ENCODE measurements at regions not wholly inside any gene's neighbourhood (a gene's known extent, or its start where the extent isn't known, plus 50 kb on each side); places are given as distances from the start of the nearest gene placed in this dataset.

DNA sequence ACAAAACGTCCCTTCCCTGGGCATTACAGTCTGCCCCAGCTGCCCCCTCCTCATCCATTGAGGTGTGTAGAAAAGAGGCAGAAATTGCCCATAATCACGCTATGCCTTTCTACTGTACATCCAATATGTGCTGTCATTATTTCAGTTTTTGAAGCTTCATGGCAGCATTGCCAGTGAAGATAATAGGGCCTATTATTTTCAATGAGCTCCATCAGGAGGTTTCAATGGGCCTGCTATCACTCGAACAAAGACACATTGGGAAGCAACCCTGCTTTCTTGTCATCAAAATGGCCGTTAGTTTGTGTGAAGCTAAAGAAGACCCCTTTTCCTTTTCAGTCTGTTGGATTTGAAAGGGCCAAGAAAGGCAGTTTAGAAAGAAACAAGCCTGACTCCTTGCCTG is 653.8 kb downstream of the NOVA1 start:
- no peak for DNase-seq

DNA sequence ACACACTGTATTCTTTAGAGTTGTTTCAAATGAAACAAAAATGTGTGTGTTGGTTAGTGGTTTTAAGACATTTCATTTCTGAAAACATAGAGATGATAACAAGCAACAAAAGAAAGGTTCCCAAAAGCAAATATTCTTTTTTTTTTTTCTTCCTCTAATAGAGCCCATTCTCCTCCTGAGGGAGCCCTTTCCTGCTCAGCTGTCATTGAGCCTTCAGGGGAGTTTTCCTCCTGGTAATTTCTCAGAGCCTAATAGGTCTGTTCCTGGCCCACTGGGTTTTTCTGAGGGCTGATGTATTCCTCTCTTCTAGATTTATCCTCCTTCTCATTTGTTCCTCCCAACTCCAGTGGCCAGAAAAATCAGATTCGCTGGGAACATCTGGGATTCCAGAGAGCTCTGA is 654.5 kb downstream of the NOVA1 start:
- DNase-seq = no peak

DNA sequence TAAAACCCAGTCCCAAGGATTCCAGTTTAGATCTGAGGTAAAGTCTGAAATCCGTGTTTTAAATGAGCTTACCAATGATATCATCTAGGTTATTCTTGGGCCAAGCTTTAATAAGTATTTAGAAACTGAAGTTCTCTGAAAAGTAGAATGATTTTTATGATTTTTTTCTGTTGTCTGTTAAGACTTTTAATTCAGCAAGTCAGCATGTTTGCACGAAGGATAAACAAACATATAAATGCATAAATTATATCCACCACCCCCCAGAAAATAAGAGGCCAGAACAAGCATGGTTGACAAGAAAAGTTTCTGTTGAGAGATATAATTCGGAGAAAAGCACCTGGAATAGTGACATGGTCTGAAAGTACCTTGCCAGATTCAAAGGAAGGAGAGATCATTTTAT is 655.7 kb downstream of the NOVA1 start:
- DNase-seq = no peak

DNA sequence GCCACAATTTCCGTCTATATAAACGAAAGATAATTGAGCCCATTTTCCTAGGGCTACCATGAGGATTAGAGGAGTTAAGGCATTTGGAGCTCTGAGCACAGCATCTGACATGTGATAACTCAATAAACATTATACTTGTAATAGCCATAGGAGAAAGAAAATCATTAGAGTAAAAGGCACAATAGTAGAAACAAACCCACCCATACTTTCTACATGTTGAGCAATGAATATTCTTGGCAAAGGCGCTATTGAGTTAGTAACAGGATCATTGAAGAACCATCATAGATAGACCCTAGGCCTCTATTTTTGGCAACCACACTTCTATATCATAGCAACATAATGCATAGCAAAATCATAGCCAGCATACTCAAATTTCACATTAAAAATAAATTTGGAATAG is 664.1 kb downstream of the NOVA1 start:
- DNase-seq = no peak

DNA sequence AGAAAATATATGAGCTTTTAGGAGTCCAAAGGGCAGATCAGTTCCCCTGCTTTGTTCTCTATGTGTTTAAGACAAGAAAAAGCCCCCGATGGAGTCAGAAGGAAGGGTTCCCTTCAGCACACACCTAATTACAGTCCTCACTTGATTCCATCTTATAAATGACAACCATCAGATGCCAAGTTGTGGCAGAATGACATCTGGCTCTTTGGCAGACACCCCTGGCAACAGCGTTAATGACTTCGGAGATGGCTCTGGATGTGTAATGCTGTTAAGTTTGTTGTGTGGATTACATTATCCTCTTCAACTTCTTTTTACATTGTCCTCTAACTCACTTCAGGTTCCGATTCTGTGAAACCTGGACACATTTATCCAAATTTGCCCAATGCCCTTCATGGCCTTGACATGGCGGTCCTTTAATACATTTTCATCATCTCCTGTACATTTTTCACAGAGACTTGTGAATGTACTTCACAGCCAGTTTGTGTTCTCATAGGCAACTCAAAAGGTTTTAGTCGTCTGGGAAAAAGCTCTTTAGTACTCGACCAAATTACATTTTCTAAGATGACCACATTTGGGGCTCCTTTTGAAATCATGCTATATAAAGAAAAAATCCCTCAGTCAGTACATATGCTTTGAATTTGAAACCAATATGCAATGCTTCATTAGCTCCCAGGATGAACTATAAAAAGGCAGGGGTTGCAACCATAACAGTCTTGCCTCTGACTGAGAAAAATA is 667.8 kb downstream of the NOVA1 start:
- no peak for DNase-seq

DNA sequence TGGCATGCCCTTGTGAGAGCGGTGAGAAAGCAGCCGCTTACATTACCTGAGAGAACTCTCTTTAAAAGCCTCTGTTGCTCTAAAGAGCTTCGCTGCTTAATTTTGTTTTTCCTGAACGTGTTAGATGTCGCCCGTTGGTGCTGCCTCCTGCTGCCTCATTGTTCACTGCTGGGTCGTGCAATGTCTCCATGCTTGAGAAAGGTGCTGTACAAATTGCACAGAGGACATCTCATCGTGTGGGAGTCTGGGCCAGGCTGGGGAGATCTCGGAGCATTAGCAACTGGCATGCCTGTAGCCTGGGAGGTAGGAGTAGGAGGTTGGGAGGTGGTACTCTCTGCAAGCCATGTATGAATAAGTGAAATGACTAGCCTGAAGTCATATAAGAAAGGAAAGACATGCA is 686.0 kb downstream of the NOVA1 start:
- no peak for DNase-seq

DNA sequence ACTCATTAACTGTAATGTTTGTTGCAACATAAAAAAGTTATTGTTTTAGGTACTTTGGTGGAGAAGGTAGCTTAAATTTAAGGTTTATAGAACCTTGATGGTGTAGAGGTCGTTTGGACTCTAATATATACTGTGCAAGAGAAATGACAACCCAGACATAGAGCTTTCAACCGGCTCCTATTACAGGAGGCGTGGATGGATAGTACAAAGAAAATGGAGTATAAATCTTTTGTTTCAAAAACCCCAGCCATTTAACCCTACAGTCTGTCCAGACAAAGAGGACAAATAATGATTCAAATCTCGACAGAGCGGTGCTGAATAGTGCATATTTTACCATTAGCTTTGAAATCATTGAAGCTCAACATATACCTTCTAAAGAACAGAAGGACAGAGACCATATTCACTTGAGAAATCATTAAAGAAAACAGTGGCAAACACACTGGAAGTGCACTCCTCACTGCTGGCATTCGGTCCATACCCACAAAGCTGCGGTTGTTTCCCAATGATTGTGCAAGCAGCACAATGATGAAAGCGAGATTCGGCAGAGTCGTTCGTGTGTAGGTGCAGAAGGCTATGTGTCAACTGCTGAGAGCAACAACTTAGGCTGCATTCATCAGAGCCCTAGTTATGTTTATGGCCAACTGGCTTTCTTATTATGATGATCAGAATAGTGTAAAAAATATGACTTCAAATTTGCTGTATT is 688.6 kb downstream of the NOVA1 start:
- no peak for DNase-seq

DNA sequence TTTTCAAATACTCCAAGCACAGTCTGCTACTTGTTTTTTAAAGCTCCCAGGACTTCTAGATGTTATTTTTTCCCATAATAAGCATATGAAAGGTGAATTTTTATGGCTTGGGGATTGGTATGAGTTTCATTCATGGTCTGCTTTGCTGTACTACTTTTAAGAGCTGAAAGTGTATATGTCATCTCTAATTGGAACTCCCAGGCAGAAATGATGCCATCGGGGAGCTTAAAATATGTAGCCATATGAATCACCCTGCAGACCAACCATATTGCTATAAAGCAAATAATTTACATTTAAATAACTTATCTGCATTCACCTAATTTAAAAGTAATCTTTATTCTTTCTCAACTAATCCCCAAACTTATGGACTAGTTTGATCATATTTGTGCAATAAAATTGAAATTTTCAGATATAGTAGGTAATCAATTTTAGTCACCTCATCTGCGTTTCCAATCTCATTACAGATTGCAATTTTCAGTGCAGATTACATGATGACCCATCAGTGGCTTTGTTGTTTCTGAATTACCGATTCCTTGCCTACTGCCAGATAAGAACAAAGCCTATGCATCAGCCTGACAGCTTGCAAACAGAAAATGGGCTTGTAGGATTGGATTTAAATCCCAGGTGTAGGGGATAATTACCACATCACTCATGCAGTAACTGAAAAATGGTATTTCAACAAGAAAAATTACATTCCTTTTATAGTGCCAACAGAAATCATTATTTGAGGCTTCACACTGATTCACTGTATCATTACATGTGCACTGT is 689.4 kb downstream of the NOVA1 start:
- no peak for DNase-seq

DNA sequence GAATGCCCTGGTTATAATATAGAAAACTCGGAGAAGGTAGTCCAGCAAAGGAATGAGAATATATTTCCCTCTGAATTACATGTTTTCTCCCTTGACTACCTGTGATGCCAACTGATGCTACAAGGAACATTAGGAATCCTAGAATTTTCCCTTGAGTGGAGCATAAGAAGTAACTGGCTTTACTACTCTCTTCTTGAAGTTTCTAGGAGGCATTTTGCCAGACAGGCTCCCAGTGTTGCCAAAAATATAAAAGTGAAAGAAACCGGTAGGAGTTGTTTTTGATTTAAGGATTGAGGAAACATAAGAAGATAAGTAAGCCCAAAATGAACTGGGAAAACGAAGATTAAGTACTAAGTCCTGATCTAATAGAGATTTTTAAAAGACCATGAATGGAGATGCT is 693.4 kb downstream of the NOVA1 start:
- no peak for DNase-seq

DNA sequence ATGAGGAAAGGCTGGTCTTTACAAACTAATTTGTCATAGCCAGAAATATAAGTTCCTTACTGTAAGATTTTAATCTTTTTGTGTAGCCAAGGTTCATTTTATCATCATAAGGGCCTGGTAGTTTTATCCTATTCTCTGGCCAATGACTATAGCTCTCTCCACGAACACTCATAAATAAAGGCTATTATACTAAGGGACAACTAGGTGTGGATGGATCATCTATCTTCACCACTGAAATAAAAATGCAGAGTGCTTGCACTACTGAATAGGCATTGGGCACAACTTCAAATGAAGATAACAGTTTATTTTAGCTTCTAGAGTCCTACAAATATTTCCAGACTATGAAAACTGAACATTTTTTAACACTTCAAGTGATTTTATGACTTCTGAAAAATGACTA is 698.6 kb downstream of the NOVA1 start:
- DNase-seq = no peak

DNA sequence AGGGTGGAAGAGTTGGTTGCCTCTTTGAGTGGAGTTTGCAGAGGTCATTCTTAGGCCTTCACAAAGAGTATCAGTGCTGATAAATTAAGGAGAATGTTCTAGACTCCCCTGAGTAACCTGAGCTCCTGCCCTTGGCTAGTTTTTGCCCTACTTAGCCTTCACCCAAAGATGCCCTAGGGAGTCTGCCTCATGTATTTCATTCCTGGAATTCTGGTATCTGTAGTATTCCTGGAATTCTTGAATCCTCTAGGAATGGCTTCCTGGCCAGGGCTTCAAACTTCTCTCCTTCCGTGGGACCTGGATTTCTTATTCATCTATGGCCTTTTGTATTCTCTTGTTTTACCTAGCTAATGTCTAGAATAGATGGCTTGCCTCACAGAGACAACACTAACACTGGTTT is 701.1 kb downstream of the NOVA1 start:
- no peak for DNase-seq

DNA sequence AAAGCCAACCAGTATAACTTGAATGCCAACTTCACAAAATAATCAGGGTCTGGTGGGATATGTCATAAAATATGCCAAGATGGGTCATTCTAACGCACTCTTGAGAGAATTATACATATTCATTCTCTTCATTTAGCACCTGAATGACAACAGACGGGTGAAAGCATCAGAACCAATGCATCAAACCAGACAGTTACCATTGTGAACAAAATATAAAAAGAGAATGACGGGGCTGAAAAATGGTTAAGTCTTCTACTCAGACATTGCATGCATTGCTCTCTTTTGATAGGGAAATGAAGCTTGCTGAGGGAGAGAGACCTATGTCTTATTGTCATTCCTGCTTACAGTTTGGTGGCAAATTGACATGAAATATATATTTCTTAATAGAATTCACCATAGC is 702.1 kb downstream of the NOVA1 start:
- DNase-seq = no peak

DNA sequence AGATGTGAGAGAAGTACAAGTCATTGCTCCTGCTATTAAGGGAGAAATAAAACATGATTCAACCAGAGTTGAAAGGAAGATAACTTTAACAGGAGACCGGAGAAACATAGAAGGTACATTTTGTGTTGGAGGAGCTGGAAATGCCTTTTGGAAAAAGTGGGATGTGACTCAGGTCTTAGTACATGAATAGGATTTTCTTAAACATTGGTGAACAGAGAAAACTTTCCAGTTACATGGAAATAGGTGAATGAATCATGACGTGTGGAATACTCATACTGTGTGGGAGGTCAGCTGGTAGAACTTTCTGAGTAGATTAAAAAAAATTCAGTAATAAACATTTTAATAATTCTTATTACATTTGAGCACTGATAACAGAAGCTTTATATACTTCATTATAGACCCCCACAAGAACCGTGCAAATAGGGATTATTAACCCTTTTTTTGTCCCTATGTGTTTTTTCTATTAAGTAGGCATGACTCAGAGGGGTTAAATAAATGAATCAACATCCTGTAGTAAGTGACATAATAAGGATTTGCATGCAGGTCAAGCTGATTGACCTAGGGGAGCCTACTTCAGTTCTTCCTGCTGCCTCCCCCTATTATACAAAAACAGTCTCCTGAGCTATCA is 710.5 kb downstream of the NOVA1 start:
- peak; percentile 4 for DNase-seq

DNA sequence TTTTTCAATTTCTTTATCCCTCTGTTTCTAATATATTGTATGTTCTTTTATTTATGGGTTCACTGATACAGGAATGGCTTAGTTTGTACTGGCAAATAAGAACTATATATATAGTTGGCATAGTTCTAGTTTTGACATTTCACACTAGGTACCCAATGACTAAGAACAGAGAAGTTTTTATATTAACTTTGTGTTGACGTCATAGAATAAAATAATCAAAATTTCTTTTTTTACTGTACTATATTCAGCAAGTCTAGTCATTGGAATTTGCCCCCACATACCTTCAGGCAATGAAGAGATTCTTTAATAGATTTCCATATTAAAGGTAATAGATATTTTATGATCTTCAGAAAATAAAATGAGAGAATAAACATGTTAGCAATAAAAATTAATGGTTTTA is 713.2 kb downstream of the NOVA1 start:
- DNase-seq = no peak

DNA sequence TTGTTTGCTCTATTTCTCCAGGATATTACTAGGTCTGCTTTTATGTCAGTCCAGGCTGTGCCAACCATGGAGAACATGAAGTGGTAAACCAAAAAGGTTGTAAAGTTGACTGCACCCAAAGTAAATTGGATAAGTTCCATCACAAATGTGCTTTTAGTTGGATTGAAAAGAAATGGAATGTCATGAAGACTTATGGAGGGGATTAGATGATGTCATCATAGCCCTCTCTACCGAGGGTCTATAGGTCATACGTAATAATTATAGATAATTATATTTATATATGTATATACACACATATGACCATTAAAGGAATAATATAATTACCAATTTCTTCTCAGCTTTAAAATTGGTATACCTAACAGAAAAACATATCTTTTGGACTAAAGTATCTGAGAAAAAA is 714.9 kb downstream of the NOVA1 start:
- DNase-seq = no peak

DNA sequence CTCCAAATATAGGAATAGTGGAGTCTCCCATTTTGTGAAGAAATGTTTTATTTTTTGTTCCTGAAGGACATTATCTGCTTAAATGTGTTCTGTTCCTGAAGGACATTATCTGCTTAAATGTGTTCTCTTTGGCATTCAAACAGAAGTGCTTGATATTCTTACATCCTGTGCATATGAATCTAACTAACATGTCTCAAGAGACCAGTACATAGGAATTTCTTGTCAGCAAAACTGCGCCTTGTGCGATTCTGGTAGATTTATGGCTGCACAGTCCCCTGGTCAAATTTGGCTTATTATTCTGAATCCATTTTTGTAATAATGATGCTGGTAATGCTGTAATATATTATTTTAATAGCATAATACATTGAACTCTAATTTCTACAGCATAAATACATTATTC is 722.4 kb downstream of the NOVA1 start:
- no peak for DNase-seq

DNA sequence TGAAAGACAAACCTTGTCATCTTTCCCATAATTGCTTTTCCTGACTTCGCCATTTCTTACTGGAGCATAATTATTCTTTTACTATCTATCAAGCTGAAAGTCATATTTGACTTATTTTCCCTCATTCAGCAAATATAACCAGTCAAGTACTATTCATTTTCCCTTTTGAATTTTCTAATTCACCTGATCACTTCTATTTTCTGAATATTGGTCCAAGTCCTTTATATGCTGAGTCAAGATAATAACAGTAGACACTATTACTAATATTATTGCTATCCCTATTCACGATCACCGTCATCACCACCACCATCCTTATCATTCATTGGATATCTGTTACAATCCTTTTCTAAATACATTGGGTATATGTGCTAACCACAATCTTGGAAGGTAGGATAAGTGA is 728.0 kb downstream of the NOVA1 start:
- DNase-seq = no peak

DNA sequence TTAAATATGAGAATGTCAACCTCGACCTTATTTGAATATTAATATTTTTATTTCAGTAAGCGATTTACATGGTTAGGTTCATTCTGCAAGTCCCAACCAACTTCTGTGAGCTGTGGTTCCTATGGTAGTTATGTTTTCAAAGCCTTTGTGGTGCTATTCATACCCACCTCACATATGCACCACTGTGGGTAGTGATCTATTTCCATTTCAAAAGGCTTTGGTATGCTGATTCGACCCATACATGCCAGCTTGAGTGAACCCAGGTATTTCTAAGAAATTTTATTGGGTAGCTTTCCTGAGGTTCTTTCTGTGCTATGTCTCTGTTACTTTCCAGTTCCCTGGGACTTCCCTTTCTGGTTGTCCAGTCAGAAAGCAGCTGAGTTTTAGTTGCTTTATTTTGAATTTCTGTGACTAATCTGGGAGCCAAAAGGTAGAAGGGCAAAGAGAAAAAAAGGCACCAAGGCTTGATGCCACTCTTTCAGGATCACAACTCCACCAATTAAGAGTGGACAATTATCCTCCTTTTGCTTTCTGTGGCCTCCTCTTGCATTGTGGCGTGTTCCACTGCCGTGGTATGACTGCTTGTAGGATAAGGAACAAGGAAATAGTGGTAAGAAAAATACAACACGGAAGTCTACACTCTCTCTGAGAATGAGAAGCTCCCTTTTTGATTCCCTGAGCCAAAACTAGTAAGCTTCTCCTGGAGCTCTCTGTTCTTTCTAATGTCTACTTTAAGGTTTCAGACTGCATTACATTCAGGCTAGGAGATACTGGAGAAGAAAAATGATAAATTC is 729.1 kb downstream of the NOVA1 start:
- peak; percentile 34 for DNase-seq

DNA sequence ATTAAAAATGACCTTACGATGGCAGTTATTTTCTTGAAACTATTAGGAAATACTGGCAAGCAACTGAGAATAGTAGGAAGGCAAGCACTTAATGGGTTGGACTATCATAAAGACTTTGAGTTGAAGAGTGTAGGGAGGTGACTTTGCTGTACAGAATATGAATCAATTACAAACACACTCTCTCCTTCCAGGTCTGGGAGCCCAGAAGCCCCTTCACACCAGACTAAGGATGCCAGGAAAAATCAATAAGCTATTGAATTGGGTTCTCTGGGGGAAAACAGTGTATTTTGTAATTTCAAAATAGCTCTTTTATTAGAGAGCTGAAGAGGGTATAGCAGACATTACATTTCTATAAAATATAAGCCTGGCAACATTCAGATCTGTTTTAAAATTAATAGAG is 736.4 kb downstream of the NOVA1 start:
- no peak for DNase-seq

DNA sequence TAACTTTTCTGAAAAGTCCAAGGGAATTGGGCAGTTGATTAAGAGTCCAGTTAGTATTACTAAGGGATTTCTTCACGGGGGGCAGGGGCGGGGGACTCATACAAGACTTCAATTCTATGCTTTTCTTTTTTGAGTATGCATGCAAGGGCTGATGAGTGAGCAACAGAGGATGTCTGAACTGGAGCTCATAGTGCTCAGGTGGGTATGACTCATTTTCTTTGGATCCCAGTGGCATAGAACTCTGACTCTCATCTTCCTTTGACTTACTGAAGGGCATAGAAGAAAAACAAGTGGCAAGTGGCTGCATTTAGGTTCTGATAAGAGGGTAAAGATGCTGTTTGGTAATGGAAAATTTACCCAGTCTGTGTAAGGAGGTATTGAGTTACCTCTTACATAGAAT is 749.2 kb downstream of the NOVA1 start:
- DNase-seq = no peak

DNA sequence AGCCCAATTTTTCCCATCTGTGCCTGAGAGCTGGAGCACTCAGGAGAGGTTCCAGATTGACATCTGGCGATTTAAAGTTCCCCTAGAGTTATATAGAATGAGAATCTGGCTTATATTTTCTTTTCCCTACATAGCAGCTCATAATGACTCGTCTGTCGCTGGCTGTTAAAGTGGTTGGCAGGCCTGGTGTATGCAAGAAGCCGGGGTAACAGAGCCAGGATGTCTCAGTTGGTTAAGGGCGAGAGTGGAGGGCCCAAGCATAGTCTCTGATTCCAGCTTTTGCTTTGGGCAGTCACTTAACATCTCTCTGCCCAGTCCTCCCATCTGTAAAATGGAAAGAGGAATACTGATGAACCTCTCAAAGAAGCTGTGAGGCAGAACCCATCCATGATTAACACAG is 751.6 kb downstream of the NOVA1 start:
- no peak for DNase-seq

Measured in DMS53 (cell line).